B cell (primary cell): ENCODE measurements at regions not wholly inside any gene's neighbourhood (a gene's known extent, or its start where the extent isn't known, plus 50 kb on each side); places are given as distances from the start of the nearest gene placed in this dataset.

Experiments used
- ATAC-seq: fragments of 200-7000 bp; cut with Tn5 transposase; one replicate; pipeline ENCODE4 v1.10.0; 2021; ENCODE audit warnings: low read depth, mild to moderate bottlenecking, moderate number of reproducible peaks, moderate library complexity
- CTCF ChIA-PET: fragments of 350-600 bp; sonication (Branson Sonifier 250); formaldehyde crosslinking; loops from one replicate; lab custom pipeline; 2021; ENCODE audit warnings: antibody characterized with exemption, inconsistent platforms; lab: Charles Lee
- POLR2A ChIA-PET: fragments of 350-600 bp; sonication (Branson Sonifier 250); formaldehyde crosslinking; loops from one replicate; lab custom pipeline; 2021; ENCODE audit warnings: antibody characterized with exemption; lab: Charles Lee
- DNase-seq: peaks from one replicate; pipeline ENCODE4 v3.0.0; 2013
- H2AFZ ChIP-seq: 2 replicates; pipeline ENCODE4 v1.6.1; 2012; ENCODE audit warnings: mild to moderate bottlenecking, low read depth, low read length; ENCODE audit not compliant: insufficient read depth, poor library complexity, severe bottlenecking
- H3K27ac ChIP-seq, 2 donors: 1 replicate in 1 of 2; 2 replicates in 1 of 2; pipeline ENCODE4 v1.5.1; 2012 to 2013; ENCODE audit warnings: low read length in 2 of 2, mild to moderate bottlenecking in 2 of 2, moderate library complexity in 1 of 2
- H3K27me3 ChIP-seq, 4 experiments: fragments of 200-600 bp in 1 of 4; sonication (generic) in 1 of 4; replicated peaks in 1 of 4; 1 replicate in 2 of 4; 2 replicates in 2 of 4; pipeline versions ENCODE4 v1.6.1 to v1.7.0; 2013 to 2016; ENCODE audit warnings: low read length in 3 of 4, mild to moderate bottlenecking in 2 of 4, mixed read lengths in 1 of 4, moderate library complexity in 1 of 4; ENCODE audit not compliant: insufficient read depth in 4 of 4, control insufficient read depth in 3 of 4; ENCODE audit errors: control extremely low read depth in 1 of 4
- H3K36me3 ChIP-seq, 2 experiments: replicated peaks in 1 of 2; 1 replicate in 1 of 2; 2 replicates in 1 of 2; pipeline versions ENCODE4 v1.6.1 to v1.7.1; 2013; ENCODE audit warnings: low read length in 1 of 2; ENCODE audit not compliant: insufficient read depth in 2 of 2, control insufficient read depth in 1 of 2; ENCODE audit errors: control extremely low read depth in 1 of 2, extremely low read depth in 1 of 2
- H3K4me1 ChIP-seq, 2 donors: fragments of 200-600 bp in 1 of 2; sonication (generic) in 1 of 2; 1 replicate in 1 of 2; 2 replicates in 1 of 2; pipeline versions ENCODE4 v1.5.1 to v1.6.1; 2013 to 2017; ENCODE audit warnings: low read length in 2 of 2; ENCODE audit not compliant: control insufficient read depth in 2 of 2, insufficient read depth in 2 of 2
- H3K4me2 ChIP-seq: replicated peaks from 2 replicates; pipeline ENCODE3; 2012; ENCODE audit warnings: mild to moderate bottlenecking, low read depth, low read length; ENCODE audit not compliant: poor library complexity, severe bottlenecking
- H3K4me3 ChIP-seq, 5 experiments: fragments of 200-600 bp in 1 of 5; sonication (generic) in 1 of 5; 1 replicate in 3 of 5; 2 replicates in 2 of 5; pipeline versions ENCODE4 v1.5.1 to v1.7.0; 2011 to 2016; ENCODE audit warnings: low read length in 4 of 5, mild to moderate bottlenecking in 4 of 5, low read depth in 2 of 5, control low read depth in 1 of 5, moderate library complexity in 1 of 5; ENCODE audit not compliant: insufficient read depth in 1 of 5; ENCODE audit errors: control extremely low read depth in 1 of 5, extremely low read depth in 1 of 5
- H3K79me2 ChIP-seq: fragments of 200-600 bp; sonication (generic); one replicate; pipeline ENCODE4 v1.6.0; 2016; ENCODE audit warnings: low read length; ENCODE audit not compliant: control insufficient read depth, insufficient read depth
- H3K9ac ChIP-seq: fragments of 200-600 bp; sonication (generic); 2 replicates; pipeline ENCODE4 v1.6.1; 2017; ENCODE audit warnings: mild to moderate bottlenecking, low read length, moderate library complexity
- H3K9me3 ChIP-seq, 3 donors: one replicate each; pipeline versions ENCODE4 v1.6.1 to v1.7.1; 2013; ENCODE audit warnings: low read length in 2 of 3; ENCODE audit not compliant: control insufficient read depth in 2 of 3, insufficient read depth in 1 of 3; ENCODE audit errors: control extremely low read depth in 1 of 3
- H4K20me1 ChIP-seq: 2 replicates; pipeline ENCODE4 v1.6.0; 2012; ENCODE audit warnings: mild to moderate bottlenecking, low read length; ENCODE audit not compliant: insufficient read depth, control insufficient read depth, poor library complexity, severe bottlenecking
- H3K27ac Mint-ChIP-seq: one replicate; pipeline ENCODE4 v1.8.0; 2021; ENCODE audit warnings: mixed read lengths
- H3K27me3 Mint-ChIP-seq: one replicate; pipeline ENCODE4 v1.8.0; 2021; ENCODE audit warnings: mixed read lengths
- H3K4me1 Mint-ChIP-seq: one replicate; pipeline ENCODE4 v1.8.0; 2021; ENCODE audit warnings: mixed read lengths
- H3K4me3 Mint-ChIP-seq: one replicate; pipeline ENCODE4 v1.8.0; 2021; ENCODE audit warnings: mixed read lengths
- H3K9me3 Mint-ChIP-seq: one replicate; pipeline ENCODE4 v1.8.0; 2022; ENCODE audit warnings: mixed read lengths; ENCODE audit not compliant: insufficient read depth
- EZH2 ChIP-seq: IDR thresholded peaks from 2 replicates; pipeline ENCODE4 v1.6.1; 2012; ENCODE audit warnings: borderline replicate concordance, low read depth, mild to moderate bottlenecking, moderate library complexity, low read length; ENCODE audit not compliant: insufficient read depth, poor library complexity, severe bottlenecking
- WGBS: methylation state at CpG from one replicate; pipeline ENCODE4 v1.1.5; 2013; ENCODE audit warnings: missing lambda C conversion rate; ENCODE audit not compliant: insufficient coverage; 5-methylcytosine and 5-hydroxymethylcytosine counted together
- intact Hi-C: fragments of 100-400 bp; cut with micrococcal nuclease; formaldehyde crosslinking; loops from one replicate; pipeline ENCODE4 v1.10.0; 2022
- TF ChIP-seq, protein P1 (sequence below): fragments of 200-600 bp; IDR thresholded peaks from one replicate; pipeline ENCODE4 v1.8.0; 2022; ENCODE audit warnings: antibody characterized with exemption, mild to moderate bottlenecking

- WGBS: 91% methylated on average over 2 of the region's 3 CpGs
- no peak overlapping the region for H3K4me3 Mint-ChIP-seq
- Histone ChIP-seq H3K79me2 (no peaks in the 10 kb centered on the region), H3K9ac (no peak overlapping the region), H4K20me1 (no peaks in the 10 kb centered on the region), H2AFZ (no peak overlapping the region), H3K4me2 (no peak overlapping the region), H3K36me3 (no peaks in the 10 kb centered on the region), H3K9me3 (peaks cover 0 to 3% (median 0%) of the 10 kb centered on the region in 3 donors), H3K4me3 (no peak overlapping the region), H3K27ac (no peak overlapping the region), H3K4me1 (no peaks in the 10 kb centered on the region), H3K27me3 (no peaks in the 10 kb centered on the region)
- no peak for DNase-seq
- H3K27me3 Mint-ChIP-seq: no peaks in the 10 kb centered on the region
- no peak for ATAC-seq
- no peak overlapping the region for H3K27ac Mint-ChIP-seq
- CTCF ChIA-PET: no interaction called here
- POLR2A ChIA-PET: no interaction called here
- intact Hi-C loops: no loop called here
- H3K4me1 Mint-ChIP-seq: no peaks in the 10 kb centered on the region
- TF ChIP-seq EZH2: no peak
- TF ChIP-seq, protein P1, sequence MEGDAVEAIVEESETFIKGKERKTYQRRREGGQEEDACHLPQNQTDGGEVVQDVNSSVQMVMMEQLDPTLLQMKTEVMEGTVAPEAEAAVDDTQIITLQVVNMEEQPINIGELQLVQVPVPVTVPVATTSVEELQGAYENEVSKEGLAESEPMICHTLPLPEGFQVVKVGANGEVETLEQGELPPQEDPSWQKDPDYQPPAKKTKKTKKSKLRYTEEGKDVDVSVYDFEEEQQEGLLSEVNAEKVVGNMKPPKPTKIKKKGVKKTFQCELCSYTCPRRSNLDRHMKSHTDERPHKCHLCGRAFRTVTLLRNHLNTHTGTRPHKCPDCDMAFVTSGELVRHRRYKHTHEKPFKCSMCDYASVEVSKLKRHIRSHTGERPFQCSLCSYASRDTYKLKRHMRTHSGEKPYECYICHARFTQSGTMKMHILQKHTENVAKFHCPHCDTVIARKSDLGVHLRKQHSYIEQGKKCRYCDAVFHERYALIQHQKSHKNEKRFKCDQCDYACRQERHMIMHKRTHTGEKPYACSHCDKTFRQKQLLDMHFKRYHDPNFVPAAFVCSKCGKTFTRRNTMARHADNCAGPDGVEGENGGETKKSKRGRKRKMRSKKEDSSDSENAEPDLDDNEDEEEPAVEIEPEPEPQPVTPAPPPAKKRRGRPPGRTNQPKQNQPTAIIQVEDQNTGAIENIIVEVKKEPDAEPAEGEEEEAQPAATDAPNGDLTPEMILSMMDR: no peak
- H3K9me3 Mint-ChIP-seq: peaks cover 3% of the 10 kb centered on the region
These were observed 104.9 kb upstream of the CDH10 start for GRCh38 chr5:24749701-24750100.

DNA sequence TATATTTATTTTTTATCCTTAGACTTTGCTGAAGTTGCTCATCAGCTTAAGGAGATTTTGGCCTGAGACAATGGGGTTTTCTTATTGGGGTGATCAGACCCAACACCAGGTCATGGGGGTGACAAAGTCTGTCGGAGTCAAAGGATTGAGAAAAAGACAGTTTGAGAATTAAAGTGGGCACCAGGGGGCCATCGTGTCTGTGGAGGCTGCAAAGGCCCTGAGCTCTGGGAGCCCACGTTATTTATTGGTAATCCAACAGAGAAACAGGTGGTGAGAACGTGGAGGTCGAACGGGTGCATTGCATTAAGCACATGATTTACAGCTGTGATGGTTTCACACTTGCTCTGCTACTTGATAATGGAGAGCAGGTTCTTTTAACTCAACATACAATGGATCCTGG lies 102.5 kb upstream of the CDH10 start:
- DNase-seq (no peak), ATAC-seq (no peak)
- no peaks in the 10 kb centered on the region for H3K27me3 Mint-ChIP-seq
- TF ChIP-seq, protein P1: no peak
- no peak for TF ChIP-seq EZH2
- Histone ChIP-seq H3K36me3 (no peaks in the 10 kb centered on the region), H3K9me3 (peaks cover 0 to 3% (median 0%) of the 10 kb centered on the region in 3 donors), H3K4me2 (no peak overlapping the region), H4K20me1 (no peaks in the 10 kb centered on the region), H3K79me2 (no peaks in the 10 kb centered on the region), H2AFZ (no peak overlapping the region), H3K4me3 (no peak overlapping the region), H3K4me1 (no peaks in the 10 kb centered on the region), H3K9ac (no peak overlapping the region), H3K27me3 (no peaks in the 10 kb centered on the region), H3K27ac (no peak overlapping the region)
- WGBS: 88% methylated on average over 4 of the region's 6 CpGs
- H3K27ac Mint-ChIP-seq: no peak overlapping the region
- POLR2A ChIA-PET: no interaction called here
- CTCF ChIA-PET: no interaction called here
- intact Hi-C loops: no loop called here
- H3K4me3 Mint-ChIP-seq: no peak overlapping the region
- no peaks in the 10 kb centered on the region for H3K4me1 Mint-ChIP-seq
- peaks cover 7% of the 10 kb centered on the region for H3K9me3 Mint-ChIP-seq
